Eye (tissue), 1 donor: ENCODE measurements at regions not wholly inside any gene's neighbourhood (a gene's known extent, or its start where the extent isn't known, plus 50 kb on each side); places are given as distances from the start of the nearest gene placed in this dataset.
"Not testable (repeated sequence)": the region's sequence is repeated elsewhere in the genome, so short reads cannot be mapped to it uniquely, and the experiment has no call there.

Experiments used
- DNase-seq: peaks from one replicate; pipeline ENCODE4 v3.0.0-alpha.2; 2015

GRCh38 chr12:70070494-70071007, 172.7 kb upstream of the CNOT2 start:
- DNase-seq: peak; percentile 30

GRCh38 chr12:70074510-70074909, 168.7 kb upstream of the CNOT2 start:
- DNase-seq: no peak

GRCh38 chr12:70077441-70077840, 165.8 kb upstream of the CNOT2 start:
- DNase-seq: no peak

- DNase-seq: no peak
Observed at GRCh38 chr12:70078161-70078560, 165.1 kb upstream of the CNOT2 start.

- no peak for DNase-seq
Observed at GRCh38 chr12:70080566-70080965, 162.7 kb upstream of the CNOT2 start.

- no peak for DNase-seq
Observed at GRCh38 chr12:70082997-70083676, 160.1 kb upstream of the CNOT2 start.

GRCh38 chr12:70083677-70084020, 159.6 kb upstream of the CNOT2 start:
- no peak for DNase-seq

GRCh38 chr12:70086372-70086771, 156.9 kb upstream of the CNOT2 start:
- not testable (repeated sequence) for DNase-seq

GRCh38 chr12:70091021-70091521, 152.2 kb upstream of the CNOT2 start:
- no peak for DNase-seq

- no peak for DNase-seq
Observed at GRCh38 chr12:70094467-70094866, 148.8 kb upstream of the CNOT2 start.

- DNase-seq: no peak
Observed at GRCh38 chr12:70096759-70097410, 146.3 kb upstream of the CNOT2 start.

- DNase-seq: no peak
Observed at GRCh38 chr12:70101064-70101463, 142.2 kb upstream of the CNOT2 start.

- DNase-seq: no peak
Observed at GRCh38 chr12:70106347-70106746, 136.9 kb upstream of the CNOT2 start.

- no peak for DNase-seq
Observed at GRCh38 chr12:70110085-70110484, 133.1 kb upstream of the CNOT2 start.

GRCh38 chr12:70117670-70118069, 125.6 kb upstream of the CNOT2 start:
- no peak for DNase-seq

- no peak for DNase-seq
Observed at GRCh38 chr12:70120970-70121369, 122.3 kb upstream of the CNOT2 start.

- DNase-seq: no peak
Observed at GRCh38 chr12:70121562-70121961, 121.7 kb upstream of the CNOT2 start.

GRCh38 chr12:70122804-70123203, 120.4 kb upstream of the CNOT2 start:
- DNase-seq: no peak

GRCh38 chr12:70149013-70149412, 94.2 kb upstream of the CNOT2 start:
- DNase-seq: no peak

- no peak for DNase-seq
Observed at GRCh38 chr12:70149665-70150064, 93.6 kb upstream of the CNOT2 start.

- DNase-seq: no peak
Observed at GRCh38 chr12:70150230-70150629, 93.0 kb upstream of the CNOT2 start.

- DNase-seq: no peak
Observed at GRCh38 chr12:70151993-70152392, 91.2 kb upstream of the CNOT2 start.

- no peak for DNase-seq
Observed at GRCh38 chr12:70154087-70154638, 89.1 kb upstream of the CNOT2 start.

GRCh38 chr12:70154960-70155589, 88.2 kb upstream of the CNOT2 start:
- peak; percentile 8 for DNase-seq
